Kidney capillary endothelial cell (primary cell): ENCODE measurements at regions not wholly inside any gene's neighbourhood (a gene's known extent, or its start where the extent isn't known, plus 50 kb on each side); places are given as distances from the start of the nearest gene placed in this dataset.
"Not testable (repeated sequence)": the region's sequence is repeated elsewhere in the genome, so short reads cannot be mapped to it uniquely, and the experiment has no call there.

ENCODE experiments used
- DNase-seq: peaks from one replicate; pipeline ENCODE4 v3.0.0-alpha.2; 2018; ENCODE audit warnings: low spot score

GRCh38 chr14:82987502-82988124, 1454.0 kb upstream of the SEL1L start:
- DNase-seq = no peak

DNA sequence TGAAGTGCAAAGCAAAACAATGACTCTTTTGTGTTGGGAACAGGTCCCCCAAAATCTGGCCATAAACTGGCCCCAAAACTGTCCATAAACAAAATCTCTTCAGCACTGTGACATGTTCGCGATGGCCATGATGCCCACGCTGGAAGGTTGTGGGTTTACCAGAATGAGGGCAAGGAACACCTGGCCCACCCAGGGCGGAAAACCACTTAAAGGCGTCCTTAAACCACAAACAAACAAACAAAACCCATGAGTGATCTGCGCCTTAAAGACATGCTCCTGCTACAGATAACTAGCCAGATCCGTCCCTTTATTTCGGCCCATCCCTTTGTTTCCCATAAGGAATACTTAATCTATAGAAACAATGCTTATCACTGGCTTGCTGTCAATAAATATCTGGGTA, 1460.9 kb upstream of the SEL1L start:
- not testable (repeated sequence) for DNase-seq

DNA sequence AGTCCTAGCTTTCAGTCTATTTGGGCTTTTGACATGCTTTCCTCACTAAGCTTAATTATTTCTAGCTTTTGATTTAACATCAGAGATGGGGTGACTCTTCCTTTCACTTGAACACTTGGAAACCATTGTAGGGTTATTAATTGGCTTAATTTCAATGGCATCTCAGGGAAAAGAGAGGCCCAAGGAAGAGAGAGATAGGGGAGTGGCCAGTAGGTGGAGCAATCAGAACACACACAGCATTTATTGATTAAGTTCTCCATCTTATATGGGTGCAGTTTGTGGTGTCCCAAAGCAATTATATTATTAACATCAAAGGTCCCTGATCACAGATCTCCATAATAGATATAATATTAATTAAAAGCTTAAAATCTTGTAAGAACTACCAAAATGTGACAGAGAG, 1466.1 kb upstream of the SEL1L start:
- no peak for DNase-seq

GRCh38 chr14:83004456-83005006, 1470.9 kb upstream of the SEL1L start:
- DNase-seq = no peak

- no peak for DNase-seq
Observed at GRCh38 chr14:83006121-83006670, 1472.5 kb upstream of the SEL1L start.

- not testable (repeated sequence) for DNase-seq
Observed at GRCh38 chr14:83007052-83007451, 1473.4 kb upstream of the SEL1L start.

- DNase-seq = no peak
Observed at GRCh38 chr14:83007641-83008225, 1474.1 kb upstream of the SEL1L start.

DNA sequence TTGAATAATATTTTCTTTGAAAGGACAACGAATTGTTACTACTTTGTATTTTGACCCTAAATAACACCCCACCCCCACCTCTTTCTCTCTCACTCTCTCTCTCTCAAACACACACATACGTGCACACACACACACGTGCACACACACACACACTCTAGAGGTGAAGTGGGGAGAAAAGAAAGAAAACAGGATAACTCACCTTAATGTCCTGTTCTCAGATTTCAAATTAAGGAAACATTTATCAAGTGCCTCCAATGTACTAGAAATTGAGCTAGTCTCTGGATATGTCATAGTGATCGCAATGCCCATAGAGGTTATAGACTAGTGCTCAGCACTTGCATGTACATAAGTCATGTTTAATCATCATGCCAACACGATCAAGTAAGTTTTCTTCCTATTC, 1483.6 kb upstream of the SEL1L start:
- DNase-seq = no peak

GRCh38 chr14:83019744-83020414, 1486.2 kb upstream of the SEL1L start:
- no peak for DNase-seq

- no peak for DNase-seq
Observed at GRCh38 chr14:83021323-83021722, 1487.7 kb upstream of the SEL1L start.

DNA sequence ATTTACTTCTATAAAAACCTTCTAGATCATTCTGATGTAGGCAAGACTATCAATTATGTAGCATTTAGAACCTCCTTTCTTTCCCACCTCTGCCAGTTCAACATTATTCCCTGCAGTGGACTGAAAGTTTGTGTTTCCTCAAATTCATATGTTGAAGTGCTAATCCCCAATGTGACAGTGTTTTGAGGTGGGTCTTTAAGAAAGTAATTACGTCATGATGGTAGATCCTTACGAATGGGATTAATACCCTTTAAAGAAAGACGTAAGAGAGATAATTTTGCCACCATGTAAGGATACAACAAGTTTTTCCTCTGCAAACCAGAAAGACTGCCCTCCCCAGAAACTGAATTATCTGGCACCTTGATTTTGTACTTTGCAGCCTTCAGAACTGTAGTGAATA, 1489.7 kb upstream of the SEL1L start:
- no peak for DNase-seq

DNA sequence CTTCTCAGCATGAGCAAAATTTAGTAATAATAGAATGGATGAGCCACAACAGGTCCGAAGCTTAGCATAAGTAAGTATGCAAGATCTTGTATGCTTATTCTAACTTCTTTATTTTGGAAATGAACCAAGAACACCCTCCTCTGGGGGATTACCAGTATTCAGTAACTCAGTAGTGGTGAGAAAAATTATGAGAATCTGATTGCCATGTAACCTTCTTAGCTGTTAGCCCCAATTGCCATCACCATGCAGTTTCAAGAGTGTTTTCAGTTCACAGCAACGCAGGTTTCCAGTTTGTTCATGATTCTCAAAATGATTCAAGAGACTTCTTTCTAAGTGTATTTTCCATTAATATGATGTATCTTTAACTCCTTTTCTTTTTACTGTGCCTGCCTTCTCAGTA, 1507.6 kb upstream of the SEL1L start:
- no peak for DNase-seq

GRCh38 chr14:83042858-83043257, 1509.2 kb upstream of the SEL1L start:
- DNase-seq = no peak

DNA sequence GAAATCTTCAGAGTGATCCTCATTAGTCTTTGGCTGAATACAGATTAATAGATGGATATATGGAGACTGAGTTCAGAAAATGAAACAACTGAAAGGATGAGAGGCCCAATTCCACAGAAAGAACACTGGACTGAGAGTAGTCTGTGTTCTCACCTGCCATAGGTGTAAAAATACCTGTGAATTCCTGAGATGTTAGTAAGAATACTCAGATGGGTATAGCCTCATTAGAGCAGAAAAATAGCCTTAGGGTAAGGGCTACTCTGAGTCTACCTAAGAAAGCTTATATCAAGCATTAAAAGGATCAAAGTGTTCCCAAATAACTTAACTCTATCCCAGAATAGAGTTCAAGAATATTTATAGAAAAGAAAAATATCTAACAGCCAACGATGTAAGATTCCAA, 1510.3 kb upstream of the SEL1L start:
- no peak for DNase-seq

DNA sequence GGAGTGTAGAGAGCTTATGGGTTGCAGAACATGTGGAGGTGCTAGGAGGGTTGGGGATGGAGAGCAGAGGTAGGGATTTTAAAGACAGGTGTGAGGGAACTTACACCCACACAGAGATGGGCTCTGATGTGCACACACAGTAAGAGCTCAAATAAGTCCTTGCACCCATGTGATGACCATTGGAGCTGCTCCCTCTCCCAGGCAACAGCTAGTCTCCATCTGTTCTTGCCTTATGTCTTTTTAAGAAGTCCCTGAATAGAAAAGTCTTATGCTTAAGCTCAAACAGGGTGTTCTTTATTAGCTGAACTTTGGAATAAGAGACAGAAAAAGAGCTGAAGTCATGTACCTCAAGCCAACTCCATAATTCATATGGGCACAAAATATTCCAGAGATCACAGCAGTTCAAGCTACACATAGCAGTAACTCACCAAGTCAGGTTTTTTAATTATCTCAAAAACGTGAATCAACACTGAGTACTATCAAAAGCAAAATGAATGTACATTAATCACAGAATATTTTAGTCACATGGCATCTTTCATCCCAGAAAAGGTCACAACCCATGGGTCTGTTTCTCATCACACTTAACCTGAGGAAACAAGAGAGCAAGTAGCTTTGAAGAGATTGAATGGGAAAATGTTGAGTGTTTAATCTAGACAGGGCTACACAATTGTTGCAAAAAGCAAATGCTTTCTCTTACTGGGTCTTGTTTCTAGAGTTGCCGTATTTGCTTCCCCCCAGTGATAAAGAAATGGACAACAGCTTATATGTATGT, 1513.6 kb upstream of the SEL1L start:
- no peak for DNase-seq

DNA sequence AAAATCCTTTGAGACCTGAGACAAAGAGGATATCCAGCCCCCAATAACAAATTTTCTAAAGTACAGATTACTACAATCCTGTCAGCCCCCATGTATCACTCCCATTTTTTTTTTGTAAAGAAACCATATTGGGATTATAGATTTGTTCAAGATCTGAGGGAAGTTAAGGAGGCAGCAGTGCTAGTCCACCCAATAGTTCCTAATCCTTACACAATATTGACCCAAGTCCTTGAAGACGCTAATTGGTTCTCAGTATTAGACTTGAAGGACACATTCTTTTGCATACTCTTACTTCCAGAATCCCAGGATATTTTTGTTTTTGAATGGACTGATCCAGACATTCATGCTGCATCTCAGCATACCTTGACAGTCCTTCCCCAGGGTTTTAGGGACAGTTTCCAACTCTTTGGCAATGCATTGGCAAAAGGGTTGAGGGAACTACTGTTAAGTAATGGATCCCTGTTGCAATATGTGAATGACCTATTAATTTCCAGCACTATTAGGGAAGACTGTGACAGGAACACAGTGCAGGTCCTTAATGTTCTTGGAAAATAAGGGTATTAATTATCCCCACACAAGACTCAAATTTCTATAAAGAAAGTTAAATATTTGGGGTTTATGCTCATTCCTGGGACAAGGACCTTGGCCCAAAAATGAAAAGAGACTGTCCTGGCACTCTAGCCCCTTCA, 1519.5 kb upstream of the SEL1L start:
- DNase-seq = no peak

DNA sequence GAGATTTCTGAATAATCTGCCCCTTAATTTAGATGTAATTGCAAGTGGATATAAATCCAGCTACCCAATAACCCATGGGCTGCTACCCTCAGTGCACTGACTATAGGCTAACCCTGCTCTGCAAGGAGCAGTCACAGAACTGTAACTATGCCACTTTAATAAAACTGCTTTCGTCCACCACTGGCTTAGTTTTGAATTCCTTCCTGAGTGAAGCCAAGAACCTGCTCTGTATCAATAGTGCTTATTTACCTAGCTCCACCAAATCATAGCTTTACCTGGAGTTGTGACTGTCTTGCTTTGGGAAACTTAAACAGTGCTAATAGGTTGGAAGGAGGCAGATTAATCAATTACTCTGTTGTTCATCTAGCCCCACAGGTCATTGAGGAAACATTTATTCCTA, 1524.4 kb upstream of the SEL1L start:
- no peak for DNase-seq

- peak; percentile 1 for DNase-seq
Observed at GRCh38 chr14:83071888-83072501, 1538.3 kb upstream of the SEL1L start.

GRCh38 chr14:83085136-83085535, 1551.5 kb upstream of the SEL1L start:
- no peak for DNase-seq

DNA sequence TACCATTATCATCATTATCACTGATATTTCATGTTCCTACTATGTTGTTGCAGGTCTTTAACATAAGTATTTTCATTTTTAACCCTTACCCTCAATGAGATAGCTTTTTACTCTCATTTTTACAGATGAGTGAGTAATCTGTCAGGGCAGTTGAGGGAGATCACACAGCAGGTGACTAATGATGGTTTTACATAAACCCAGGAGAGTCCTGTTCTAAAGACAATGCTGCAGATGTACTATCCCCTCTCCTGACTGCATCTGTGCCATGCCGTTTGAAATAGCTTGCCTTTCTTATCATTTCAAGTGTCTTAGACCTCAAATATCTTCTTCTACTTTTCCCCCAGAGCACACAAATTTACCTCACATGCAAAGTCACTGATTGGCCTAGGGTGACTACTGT, 1552.1 kb upstream of the SEL1L start:
- no peak for DNase-seq
